NT2/D1 (cell line): ENCODE measurements at regions not wholly inside any gene's neighbourhood (a gene's known extent, or its start where the extent isn't known, plus 50 kb on each side); places are given as distances from the start of the nearest gene placed in this dataset.

Experiments used
- DNase-seq: peaks from one replicate; pipeline ENCODE4 v3.0.0-alpha.2; 2011; ENCODE audit warnings: low read depth, low spot score
- H3K27me3 ChIP-seq: 2 replicates; pipeline ENCODE4 v1.6.0; 2011; ENCODE audit warnings: mild to moderate bottlenecking; ENCODE audit not compliant: insufficient read length, insufficient read depth
- H3K36me3 ChIP-seq: 2 replicates; pipeline ENCODE4 v1.6.1; 2011; ENCODE audit warnings: mild to moderate bottlenecking, low read length, mixed read lengths; ENCODE audit not compliant: insufficient read depth, insufficient read length
- H3K4me1 ChIP-seq: 2 replicates; pipeline ENCODE4 v1.5.1; 2011; ENCODE audit not compliant: insufficient read depth, insufficient read length
- H3K4me3 ChIP-seq: 2 replicates; pipeline ENCODE4 v1.5.1; 2011; ENCODE audit warnings: low read depth; ENCODE audit not compliant: insufficient read length
- H3K9ac ChIP-seq: 2 replicates; pipeline ENCODE4 v1.6.0; 2011; ENCODE audit warnings: low read depth; ENCODE audit not compliant: insufficient read length
- H3K9me3 ChIP-seq: 2 replicates; pipeline ENCODE4 v1.5.1; 2011; ENCODE audit warnings: mild to moderate bottlenecking, low read length; ENCODE audit not compliant: insufficient read depth
- SUZ12 ChIP-seq: IDR thresholded peaks from 2 replicates; pipeline ENCODE4 v1.6.1; 2011; ENCODE audit not compliant: insufficient read length, insufficient read depth; ENCODE audit errors: extremely low read depth
- YY1 ChIP-seq: IDR thresholded peaks from 2 replicates; pipeline ENCODE4 v1.6.1; 2011; ENCODE audit not compliant: insufficient read length, insufficient read depth
- ZNF274 ChIP-seq: IDR thresholded peaks from 2 replicates; pipeline ENCODE4 v1.6.1; 2011; ENCODE audit warnings: mild to moderate bottlenecking, low read depth, low read length

- Histone ChIP-seq H3K9me3 (0 out of 2 replicates have a peak, but pooled peaks cover 3% of the 10 kb centered on the region), H3K4me3 (no peak overlapping the region), H3K36me3 (no peaks in the 10 kb centered on the region), H3K9ac (no peak overlapping the region), H3K4me1 (no peaks in the 10 kb centered on the region), H3K27me3 (no peaks in the 10 kb centered on the region)
- DNase-seq, result no peak
- TF ChIP-seq SUZ12 (no peak), ZNF274 (no peak), YY1 (no peak)
Observed at GRCh38 chr3:76122007-76122406, 336.7 kb upstream of the ZNF717 start.

- DNase-seq, result no peak
Observed at GRCh38 chr3:76129441-76129840, 344.1 kb upstream of the ZNF717 start.

DNA sequence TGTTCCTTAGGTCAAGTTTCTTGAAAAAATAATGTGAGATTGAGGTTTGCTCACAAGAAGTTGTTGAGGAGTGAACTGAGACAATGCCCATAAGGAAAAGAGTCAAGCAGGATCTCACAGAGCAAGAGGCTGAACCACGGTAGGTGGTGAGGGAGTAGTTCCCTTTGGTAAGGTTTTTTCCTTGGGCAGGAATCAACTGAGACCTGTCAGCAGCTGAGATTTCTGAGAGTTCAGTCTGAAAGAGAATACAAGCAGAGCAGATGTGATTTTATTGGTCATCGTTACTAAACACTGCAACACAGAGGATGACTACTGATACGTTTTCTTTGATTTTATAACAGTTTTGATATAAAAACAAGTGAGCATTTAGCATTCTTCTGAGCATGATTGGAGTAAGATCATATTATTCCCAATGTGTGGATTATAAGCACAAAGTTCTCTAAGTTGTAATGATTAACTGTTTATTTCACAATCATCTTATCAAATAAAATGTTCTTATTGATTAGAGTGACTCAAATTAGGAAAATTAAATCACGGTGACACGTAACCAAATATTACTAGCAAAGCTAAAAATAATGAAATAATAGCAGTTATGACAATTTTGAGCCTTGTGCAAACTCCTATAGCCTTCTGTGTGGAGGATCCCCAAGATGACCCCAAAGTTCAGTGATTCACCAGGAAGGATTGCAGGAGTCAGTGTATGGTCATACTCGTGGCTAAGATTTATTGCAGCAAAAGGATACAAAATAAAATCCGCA, 346.2 kb upstream of the ZNF717 start:
- DNase-seq, result no peak
- no peaks in the 10 kb centered on the region for H3K9me3 ChIP-seq
- TF ChIP-seq YY1, result no peak
- no peak for TF ChIP-seq SUZ12
- no peak for TF ChIP-seq ZNF274
- H3K36me3 ChIP-seq, result no peaks in the 10 kb centered on the region
- H3K4me1 ChIP-seq, result no peaks in the 10 kb centered on the region
- no peak overlapping the region for H3K9ac ChIP-seq
- H3K4me3 ChIP-seq, result no peak overlapping the region
- H3K27me3 ChIP-seq, result no peaks in the 10 kb centered on the region

More at GRCh38 chr3:76129441-76129840, 344.1 kb upstream of the ZNF717 start:
- Histone ChIP-seq H3K36me3 (no peaks in the 10 kb centered on the region), H3K4me1 (no peaks in the 10 kb centered on the region), H3K4me3 (no peak overlapping the region), H3K9me3 (0 out of 2 replicates have a peak, but pooled peaks cover 3% of the 10 kb centered on the region), H3K9ac (no peak overlapping the region), H3K27me3 (no peaks in the 10 kb centered on the region)
- no peak for TF ChIP-seq YY1
- no peak for TF ChIP-seq ZNF274
- no peak for TF ChIP-seq SUZ12

DNA sequence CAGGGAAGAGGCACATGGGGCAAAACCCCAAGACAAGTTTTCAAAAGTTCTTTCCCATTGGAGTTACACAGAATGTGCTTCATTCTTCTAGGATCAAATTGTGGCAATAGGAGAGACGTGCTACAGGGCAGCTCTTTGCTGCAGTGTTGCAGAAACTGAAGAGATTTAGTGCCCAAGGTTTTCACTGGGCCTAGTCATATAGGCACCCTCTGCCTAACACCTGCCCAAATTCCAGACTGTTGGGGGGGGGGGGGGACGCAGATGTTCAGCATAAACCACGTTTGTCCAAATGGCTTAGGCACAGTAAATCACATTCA, 346.8 kb upstream of the ZNF717 start:
- no peaks in the 10 kb centered on the region for H3K36me3 ChIP-seq
- H3K4me3 ChIP-seq, result no peak overlapping the region
- TF ChIP-seq ZNF274 (no peak), SUZ12 (no peak), YY1 (no peak)
- H3K9ac ChIP-seq, result no peak overlapping the region
- no peak for DNase-seq
- H3K9me3 ChIP-seq, result no peaks in the 10 kb centered on the region
- H3K27me3 ChIP-seq, result no peaks in the 10 kb centered on the region
- no peaks in the 10 kb centered on the region for H3K4me1 ChIP-seq

- TF ChIP-seq ZNF274 (no peak), YY1 (no peak), SUZ12 (no peak)
- DNase-seq, result no peak
- no peaks in the 10 kb centered on the region for H3K4me1 ChIP-seq
- no peak overlapping the region for H3K9ac ChIP-seq
- H3K27me3 ChIP-seq, result no peaks in the 10 kb centered on the region
- no peak overlapping the region for H3K4me3 ChIP-seq
- H3K9me3 ChIP-seq, result no peaks in the 10 kb centered on the region
- H3K36me3 ChIP-seq, result no peaks in the 10 kb centered on the region
Observed at GRCh38 chr3:76134166-76134565, 348.8 kb upstream of the ZNF717 start.

DNA sequence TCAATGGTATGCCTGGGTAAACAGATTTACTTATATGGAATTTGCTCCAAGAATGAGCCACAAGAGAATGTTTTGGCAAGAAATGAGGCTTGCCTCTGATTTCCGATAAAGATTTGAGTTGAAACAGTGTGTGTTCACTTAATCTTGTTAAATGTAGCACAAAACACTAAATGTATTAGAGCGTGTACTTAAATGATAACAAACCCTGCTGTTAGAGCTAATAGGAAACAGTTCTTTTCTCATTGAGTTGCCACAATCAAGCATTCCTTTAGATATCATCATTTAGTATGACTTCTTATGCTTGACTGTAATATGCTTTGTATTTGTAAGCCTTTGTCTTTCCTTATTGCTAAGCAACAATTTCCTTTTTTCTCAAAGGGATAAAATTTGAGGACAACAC, 353.6 kb upstream of the ZNF717 start:
- Histone ChIP-seq H3K4me3 (no peak overlapping the region), H3K9me3 (no peaks in the 10 kb centered on the region), H3K4me1 (no peaks in the 10 kb centered on the region), H3K27me3 (no peaks in the 10 kb centered on the region), H3K36me3 (no peaks in the 10 kb centered on the region), H3K9ac (no peak overlapping the region)
- TF ChIP-seq YY1 (no peak), SUZ12 (no peak), ZNF274 (no peak)
- DNase-seq, result no peak

- Histone ChIP-seq H3K4me1 (no peaks in the 10 kb centered on the region), H3K9ac (no peak overlapping the region), H3K4me3 (no peak overlapping the region), H3K27me3 (no peaks in the 10 kb centered on the region), H3K9me3 (peaks cover 6% of the 10 kb centered on the region; the same call in 1 of the 2 replicates), H3K36me3 (no peaks in the 10 kb centered on the region)
- DNase-seq, result no peak
- TF ChIP-seq SUZ12 (no peak), ZNF274 (no peak)
Observed at GRCh38 chr3:76147846-76148245, 362.5 kb upstream of the ZNF717 start.

DNA sequence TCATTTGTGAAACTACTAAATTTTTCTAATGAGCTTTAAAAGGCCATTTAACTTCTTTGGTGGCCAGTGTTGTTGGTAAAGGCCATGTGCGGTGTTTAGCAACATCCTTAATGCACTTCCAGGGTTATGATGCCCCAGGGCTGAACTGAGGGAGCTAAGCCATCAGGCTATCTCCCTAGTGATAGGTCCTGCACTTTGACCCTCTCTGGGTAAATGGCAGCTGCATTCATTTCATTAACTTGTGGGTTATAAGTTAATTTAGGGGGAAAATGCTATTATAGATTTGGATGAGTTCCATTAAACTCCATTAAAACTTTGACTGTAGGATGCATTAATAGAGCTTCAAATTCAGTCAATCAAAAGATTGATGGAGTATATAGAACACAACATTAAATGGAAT, 366.7 kb upstream of the ZNF717 start:
- Histone ChIP-seq H3K4me3 (no peak overlapping the region), H3K4me1 (no peaks in the 10 kb centered on the region), H3K27me3 (no peaks in the 10 kb centered on the region), H3K9ac (no peak overlapping the region), H3K9me3 (peaks cover 6% of the 10 kb centered on the region; the same call in 1 of the 2 replicates), H3K36me3 (no peaks in the 10 kb centered on the region)
- no peak for DNase-seq
- no peak for TF ChIP-seq ZNF274
- TF ChIP-seq YY1, result no peak
